Panc1 (cell line): ENCODE measurements at regions not wholly inside any gene's neighbourhood (a gene's known extent, or its start where the extent isn't known, plus 50 kb on each side); places are given as distances from the start of the nearest gene placed in this dataset.

Experiments
- POLR2AphosphoS5 ChIP-seq: IDR thresholded peaks from 2 replicates; pipeline ENCODE4 v1.6.1; 2012; ENCODE audit warnings: mild to moderate bottlenecking, low read depth, low read length, moderate library complexity
- SIN3A ChIP-seq: IDR thresholded peaks from 2 replicates; pipeline ENCODE4 v1.6.1; 2012; ENCODE audit warnings: low read depth, mild to moderate bottlenecking, low read length, moderate library complexity, borderline replicate concordance; ENCODE audit not compliant: insufficient read depth
- TCF7L2 ChIP-seq: IDR thresholded peaks from 2 replicates; pipeline ENCODE4 v1.6.1; 2011; ENCODE audit warnings: mild to moderate bottlenecking, low read depth, low read length, inconsistent platforms
- TF ChIP-seq, protein P1 (sequence below): fragments of 450-650 bp; IDR thresholded peaks from 2 replicates; pipeline ENCODE4 v1.5.1; 2017; ENCODE audit warnings: mild to moderate bottlenecking
- TF ChIP-seq, protein P2 (sequence below), 2 experiments: IDR thresholded peaks; 2 replicates each; pipeline ENCODE4 v1.6.1; 2011 to 2012; ENCODE audit warnings: low read depth in 2 of 2, control low read depth in 1 of 2, low read length in 1 of 2, mild to moderate bottlenecking in 1 of 2, moderate library complexity in 1 of 2; ENCODE audit not compliant: insufficient read depth in 1 of 2

DNA sequence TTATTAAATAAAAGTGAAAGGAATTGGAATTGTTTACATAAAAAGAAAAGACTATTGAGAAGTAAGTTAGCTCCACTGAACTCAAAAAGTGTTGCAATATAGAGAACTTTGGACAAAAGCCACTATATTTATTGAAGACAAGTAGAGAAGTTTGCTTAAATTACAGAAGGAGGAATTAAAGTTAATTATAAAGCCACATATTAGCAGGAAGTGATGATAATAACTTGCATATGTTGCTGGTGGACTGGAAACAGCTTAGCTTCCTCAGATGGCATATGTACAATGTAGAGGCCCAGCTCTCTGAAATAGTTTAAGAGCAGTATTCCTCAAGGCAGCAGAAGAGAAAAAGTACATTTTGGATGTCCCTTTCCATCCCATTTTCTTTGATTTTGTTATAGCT lies 400.7 kb downstream of the GATA3 start:
- TF ChIP-seq, protein P1, sequence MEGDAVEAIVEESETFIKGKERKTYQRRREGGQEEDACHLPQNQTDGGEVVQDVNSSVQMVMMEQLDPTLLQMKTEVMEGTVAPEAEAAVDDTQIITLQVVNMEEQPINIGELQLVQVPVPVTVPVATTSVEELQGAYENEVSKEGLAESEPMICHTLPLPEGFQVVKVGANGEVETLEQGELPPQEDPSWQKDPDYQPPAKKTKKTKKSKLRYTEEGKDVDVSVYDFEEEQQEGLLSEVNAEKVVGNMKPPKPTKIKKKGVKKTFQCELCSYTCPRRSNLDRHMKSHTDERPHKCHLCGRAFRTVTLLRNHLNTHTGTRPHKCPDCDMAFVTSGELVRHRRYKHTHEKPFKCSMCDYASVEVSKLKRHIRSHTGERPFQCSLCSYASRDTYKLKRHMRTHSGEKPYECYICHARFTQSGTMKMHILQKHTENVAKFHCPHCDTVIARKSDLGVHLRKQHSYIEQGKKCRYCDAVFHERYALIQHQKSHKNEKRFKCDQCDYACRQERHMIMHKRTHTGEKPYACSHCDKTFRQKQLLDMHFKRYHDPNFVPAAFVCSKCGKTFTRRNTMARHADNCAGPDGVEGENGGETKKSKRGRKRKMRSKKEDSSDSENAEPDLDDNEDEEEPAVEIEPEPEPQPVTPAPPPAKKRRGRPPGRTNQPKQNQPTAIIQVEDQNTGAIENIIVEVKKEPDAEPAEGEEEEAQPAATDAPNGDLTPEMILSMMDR = no peak
- TF ChIP-seq POLR2AphosphoS5 (no peak), SIN3A (no peak), TCF7L2 (no peak)
- TF ChIP-seq, protein P2, sequence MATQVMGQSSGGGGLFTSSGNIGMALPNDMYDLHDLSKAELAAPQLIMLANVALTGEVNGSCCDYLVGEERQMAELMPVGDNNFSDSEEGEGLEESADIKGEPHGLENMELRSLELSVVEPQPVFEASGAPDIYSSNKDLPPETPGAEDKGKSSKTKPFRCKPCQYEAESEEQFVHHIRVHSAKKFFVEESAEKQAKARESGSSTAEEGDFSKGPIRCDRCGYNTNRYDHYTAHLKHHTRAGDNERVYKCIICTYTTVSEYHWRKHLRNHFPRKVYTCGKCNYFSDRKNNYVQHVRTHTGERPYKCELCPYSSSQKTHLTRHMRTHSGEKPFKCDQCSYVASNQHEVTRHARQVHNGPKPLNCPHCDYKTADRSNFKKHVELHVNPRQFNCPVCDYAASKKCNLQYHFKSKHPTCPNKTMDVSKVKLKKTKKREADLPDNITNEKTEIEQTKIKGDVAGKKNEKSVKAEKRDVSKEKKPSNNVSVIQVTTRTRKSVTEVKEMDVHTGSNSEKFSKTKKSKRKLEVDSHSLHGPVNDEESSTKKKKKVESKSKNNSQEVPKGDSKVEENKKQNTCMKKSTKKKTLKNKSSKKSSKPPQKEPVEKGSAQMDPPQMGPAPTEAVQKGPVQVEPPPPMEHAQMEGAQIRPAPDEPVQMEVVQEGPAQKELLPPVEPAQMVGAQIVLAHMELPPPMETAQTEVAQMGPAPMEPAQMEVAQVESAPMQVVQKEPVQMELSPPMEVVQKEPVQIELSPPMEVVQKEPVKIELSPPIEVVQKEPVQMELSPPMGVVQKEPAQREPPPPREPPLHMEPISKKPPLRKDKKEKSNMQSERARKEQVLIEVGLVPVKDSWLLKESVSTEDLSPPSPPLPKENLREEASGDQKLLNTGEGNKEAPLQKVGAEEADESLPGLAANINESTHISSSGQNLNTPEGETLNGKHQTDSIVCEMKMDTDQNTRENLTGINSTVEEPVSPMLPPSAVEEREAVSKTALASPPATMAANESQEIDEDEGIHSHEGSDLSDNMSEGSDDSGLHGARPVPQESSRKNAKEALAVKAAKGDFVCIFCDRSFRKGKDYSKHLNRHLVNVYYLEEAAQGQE (IDR thresholded peaks at IDR 0.05; ENCODE audit: insufficient read depth in 1 of 2, low read depth in 2 of 2, low read length in 1 of 2) = no peak
